Chondrocyte (in vitro differentiated cells): ENCODE measurements at regions not wholly inside any gene's neighbourhood (a gene's known extent, or its start where the extent isn't known, plus 50 kb on each side); places are given as distances from the start of the nearest gene placed in this dataset.

Experiments
- DNase-seq: peaks from one replicate; pipeline ENCODE4 v3.0.0; 2021; ENCODE audit warnings: mixed read lengths, low spot score
- H3K27ac Mint-ChIP-seq: one replicate; pipeline ENCODE4 v1.8.0; 2021; ENCODE audit warnings: mild to moderate bottlenecking, moderate library complexity, mixed read lengths; ENCODE audit not compliant: unreplicated experiment
- H3K27me3 Mint-ChIP-seq: 2 replicates; pipeline ENCODE4 v1.8.0; 2021; ENCODE audit warnings: low read depth, mixed read lengths
- H3K36me3 Mint-ChIP-seq: 2 replicates; pipeline ENCODE4 v1.8.0; 2021; ENCODE audit warnings: low read depth, mixed read lengths
- H3K4me1 Mint-ChIP-seq: 2 replicates; pipeline ENCODE4 v1.8.0; 2021; ENCODE audit warnings: low read depth, mild to moderate bottlenecking, mixed read lengths
- H3K4me3 Mint-ChIP-seq: one replicate; pipeline ENCODE4 v1.8.0; 2021; ENCODE audit warnings: mild to moderate bottlenecking, moderate library complexity, mixed read lengths; ENCODE audit not compliant: unreplicated experiment
- H3K9me3 Mint-ChIP-seq: 2 replicates; pipeline ENCODE4 v1.8.0; 2021; ENCODE audit warnings: low read depth, mixed read lengths
- TF ChIP-seq, protein P1 (sequence below): fragments of 200-600 bp; sonication (generic); IDR thresholded peaks from 2 replicates; pipeline ENCODE4 v1.5.0; 2021; ENCODE audit warnings: antibody characterized with exemption, mild to moderate bottlenecking, moderate library complexity

DNA sequence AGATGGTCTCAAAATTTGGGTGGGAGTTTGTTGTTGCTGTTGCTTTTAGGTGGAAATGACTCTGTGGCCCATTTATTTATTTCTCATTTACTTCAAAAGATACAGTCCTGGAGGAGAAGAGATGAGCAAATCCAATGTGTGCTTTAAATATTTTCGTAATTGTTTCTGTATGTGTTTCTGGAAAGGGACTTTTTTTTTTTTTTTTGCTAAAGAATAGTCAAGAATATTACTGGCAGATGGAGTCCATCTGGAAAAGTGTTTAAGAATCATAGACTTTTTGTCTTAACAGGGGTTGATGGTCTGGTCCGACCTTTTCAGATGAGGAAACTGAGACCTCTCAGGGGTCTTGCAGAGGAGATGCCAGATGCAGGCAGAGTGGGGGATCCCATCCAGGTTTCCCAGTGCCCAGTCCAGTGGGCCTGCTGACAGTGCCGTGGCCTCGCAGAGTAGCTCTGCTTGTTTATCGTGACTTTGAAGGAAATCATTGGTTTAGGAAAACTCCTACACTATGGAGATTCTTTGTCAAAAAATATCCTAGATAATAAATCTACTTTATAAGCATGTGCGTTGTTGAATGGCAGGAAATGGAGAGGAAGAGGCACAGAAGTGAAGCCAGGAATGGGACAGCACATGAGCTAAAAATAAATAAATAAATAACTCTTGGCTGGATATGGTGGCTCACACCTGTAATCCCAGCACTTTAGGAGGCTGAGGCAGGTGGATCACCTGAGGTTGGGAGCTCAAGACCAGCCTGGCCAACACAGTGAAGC is 164.3 kb upstream of the SVIL start:
- H3K27me3 Mint-ChIP-seq, result no peaks in the 10 kb centered on the region
- H3K9me3 Mint-ChIP-seq, result no peaks in the 10 kb centered on the region
- H3K4me1 Mint-ChIP-seq, result peaks cover 39% of the 10 kb centered on the region
- H3K4me3 Mint-ChIP-seq, result no peak overlapping the region
- H3K36me3 Mint-ChIP-seq, result no peaks in the 10 kb centered on the region
- no peak overlapping the region for H3K27ac Mint-ChIP-seq
- no peak for DNase-seq
- TF ChIP-seq, protein P1, sequence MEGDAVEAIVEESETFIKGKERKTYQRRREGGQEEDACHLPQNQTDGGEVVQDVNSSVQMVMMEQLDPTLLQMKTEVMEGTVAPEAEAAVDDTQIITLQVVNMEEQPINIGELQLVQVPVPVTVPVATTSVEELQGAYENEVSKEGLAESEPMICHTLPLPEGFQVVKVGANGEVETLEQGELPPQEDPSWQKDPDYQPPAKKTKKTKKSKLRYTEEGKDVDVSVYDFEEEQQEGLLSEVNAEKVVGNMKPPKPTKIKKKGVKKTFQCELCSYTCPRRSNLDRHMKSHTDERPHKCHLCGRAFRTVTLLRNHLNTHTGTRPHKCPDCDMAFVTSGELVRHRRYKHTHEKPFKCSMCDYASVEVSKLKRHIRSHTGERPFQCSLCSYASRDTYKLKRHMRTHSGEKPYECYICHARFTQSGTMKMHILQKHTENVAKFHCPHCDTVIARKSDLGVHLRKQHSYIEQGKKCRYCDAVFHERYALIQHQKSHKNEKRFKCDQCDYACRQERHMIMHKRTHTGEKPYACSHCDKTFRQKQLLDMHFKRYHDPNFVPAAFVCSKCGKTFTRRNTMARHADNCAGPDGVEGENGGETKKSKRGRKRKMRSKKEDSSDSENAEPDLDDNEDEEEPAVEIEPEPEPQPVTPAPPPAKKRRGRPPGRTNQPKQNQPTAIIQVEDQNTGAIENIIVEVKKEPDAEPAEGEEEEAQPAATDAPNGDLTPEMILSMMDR, result no peak

DNA sequence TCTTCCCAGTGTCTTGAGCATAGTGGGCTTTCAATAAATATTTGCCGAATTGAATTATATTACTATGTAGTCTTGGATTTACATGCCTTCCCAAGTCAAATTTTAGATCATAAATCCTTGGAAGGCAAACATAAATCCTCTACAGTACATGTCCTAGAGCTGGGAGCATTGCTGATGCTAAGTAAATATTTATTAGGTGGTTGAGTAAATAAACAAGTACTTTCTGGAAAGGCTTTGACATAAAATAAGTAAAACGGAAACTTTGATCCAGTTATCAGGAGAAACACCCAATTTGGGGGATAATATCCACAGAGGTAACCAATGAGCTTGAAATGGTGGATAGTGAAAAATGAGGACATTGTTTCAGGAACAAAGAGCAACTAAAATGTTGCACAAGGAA is 162.8 kb upstream of the SVIL start:
- DNase-seq, result no peak
- TF ChIP-seq, protein P1, result no peak
- H3K4me3 Mint-ChIP-seq, result no peak overlapping the region
- H3K4me1 Mint-ChIP-seq, result peaks cover 28% of the 10 kb centered on the region
- no peak overlapping the region for H3K27ac Mint-ChIP-seq
- no peaks in the 10 kb centered on the region for H3K9me3 Mint-ChIP-seq
- H3K36me3 Mint-ChIP-seq, result no peaks in the 10 kb centered on the region
- no peaks in the 10 kb centered on the region for H3K27me3 Mint-ChIP-seq

DNA sequence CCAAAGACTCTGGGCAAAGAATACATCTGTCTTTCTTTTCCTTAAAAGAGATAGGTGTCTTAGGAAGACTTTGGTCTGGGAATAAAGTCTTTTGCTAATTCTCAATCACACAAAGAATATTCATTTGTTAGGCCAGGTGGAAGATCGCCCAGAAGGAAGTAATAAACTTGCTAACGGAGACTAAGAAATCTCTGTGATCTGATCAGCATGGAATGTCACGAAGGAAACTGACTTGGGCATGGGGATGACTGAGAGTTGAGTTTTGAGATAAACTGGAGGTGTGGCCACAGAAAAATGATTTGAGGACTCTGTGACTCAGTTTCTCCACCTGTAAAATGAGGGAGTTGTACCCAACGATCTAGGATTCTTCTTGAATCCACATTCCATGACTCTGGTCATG is 161.1 kb upstream of the SVIL start:
- no peak for DNase-seq
- peak overlapping the region; percentile 89 for H3K27ac Mint-ChIP-seq
- H3K36me3 Mint-ChIP-seq, result no peaks in the 10 kb centered on the region
- no peaks in the 10 kb centered on the region for H3K27me3 Mint-ChIP-seq
- H3K9me3 Mint-ChIP-seq, result no peaks in the 10 kb centered on the region
- H3K4me1 Mint-ChIP-seq, result peaks cover 25% of the 10 kb centered on the region
- H3K4me3 Mint-ChIP-seq, result no peak overlapping the region
- TF ChIP-seq, protein P1, result no peak

DNA sequence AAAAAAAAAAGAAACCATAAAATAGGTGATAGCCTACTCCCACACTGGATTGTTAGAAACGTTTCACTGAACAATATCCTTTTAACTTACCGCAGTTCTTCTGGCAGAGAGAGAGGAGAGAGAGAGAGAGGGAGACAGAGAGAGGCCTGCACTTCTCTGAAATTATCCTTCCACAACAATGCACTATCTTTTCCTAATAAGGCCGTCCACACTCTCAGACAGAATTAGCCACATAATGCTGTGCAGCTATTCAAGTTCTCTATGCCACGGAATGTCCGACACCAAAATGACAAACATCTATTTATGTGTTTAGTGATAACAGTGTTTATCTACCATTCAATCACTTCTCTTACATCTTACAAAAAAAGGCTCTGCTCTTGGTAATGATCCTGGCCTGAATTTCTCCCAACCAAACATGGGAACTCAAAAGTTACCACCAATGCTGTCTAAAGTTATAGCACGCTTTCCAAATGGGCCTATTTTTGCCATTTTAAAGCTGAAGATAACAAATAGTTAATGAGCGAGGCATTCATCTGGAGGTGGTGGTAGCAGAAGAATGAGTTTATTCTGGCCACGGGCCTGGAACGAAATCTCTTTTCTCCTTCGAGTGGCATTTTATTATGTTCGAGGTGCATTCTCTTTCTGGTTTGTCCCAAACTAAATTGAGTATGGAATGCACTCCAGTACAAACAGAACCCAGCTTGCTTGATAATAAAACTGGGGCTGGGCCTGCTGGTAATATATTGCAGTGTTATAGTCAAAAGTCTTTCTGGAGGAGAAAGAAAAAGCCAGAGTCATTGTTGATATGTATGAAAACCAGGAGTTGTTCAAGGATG is 160.2 kb upstream of the SVIL start:
- Mint-ChIP-seq H3K9me3 (no peaks in the 10 kb centered on the region), H3K27ac (peak overlapping the region; percentile 89), H3K27me3 (no peaks in the 10 kb centered on the region), H3K4me3 (peak overlapping the region; percentile 49), H3K36me3 (no peaks in the 10 kb centered on the region), H3K4me1 (peaks cover 25% of the 10 kb centered on the region)
- TF ChIP-seq, protein P1, result no peak
- DNase-seq, result no peak

DNA sequence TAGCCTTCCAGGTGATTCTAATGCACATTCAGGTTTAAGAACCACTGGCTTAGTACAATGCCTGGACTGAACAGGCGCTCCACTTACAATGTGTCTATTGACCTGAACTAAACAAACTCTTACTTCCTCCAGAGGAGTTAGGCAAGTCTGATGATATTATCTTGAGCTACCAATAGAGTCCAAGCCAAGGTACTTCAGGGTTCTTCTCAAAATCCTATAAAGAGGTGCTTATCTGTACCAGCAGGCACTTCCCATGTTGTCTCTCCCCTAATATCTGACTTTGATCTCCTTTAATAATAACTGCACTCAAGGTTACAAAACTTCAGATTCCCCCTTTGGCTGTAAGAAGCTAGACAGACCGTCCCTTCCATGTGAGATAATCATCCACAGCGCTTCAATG is 157.0 kb upstream of the SVIL start:
- no peak for DNase-seq
- TF ChIP-seq, protein P1, result no peak
- no peak overlapping the region for H3K27ac Mint-ChIP-seq
- H3K4me1 Mint-ChIP-seq, result peaks cover 20% of the 10 kb centered on the region
- no peaks in the 10 kb centered on the region for H3K27me3 Mint-ChIP-seq
- no peaks in the 10 kb centered on the region for H3K36me3 Mint-ChIP-seq
- H3K4me3 Mint-ChIP-seq, result no peak overlapping the region
- peaks cover 7% of the 10 kb centered on the region for H3K9me3 Mint-ChIP-seq
